ENCODE measurements at regions not wholly inside any gene's neighbourhood (a gene's known extent, or its start where the extent isn't known, plus 50 kb on each side); places are given as distances from the start of the nearest gene placed in this dataset.
"Not testable (repeated sequence)": the region's sequence is repeated elsewhere in the genome, so short reads cannot be mapped to it uniquely, and the experiment has no call there.

DNA sequence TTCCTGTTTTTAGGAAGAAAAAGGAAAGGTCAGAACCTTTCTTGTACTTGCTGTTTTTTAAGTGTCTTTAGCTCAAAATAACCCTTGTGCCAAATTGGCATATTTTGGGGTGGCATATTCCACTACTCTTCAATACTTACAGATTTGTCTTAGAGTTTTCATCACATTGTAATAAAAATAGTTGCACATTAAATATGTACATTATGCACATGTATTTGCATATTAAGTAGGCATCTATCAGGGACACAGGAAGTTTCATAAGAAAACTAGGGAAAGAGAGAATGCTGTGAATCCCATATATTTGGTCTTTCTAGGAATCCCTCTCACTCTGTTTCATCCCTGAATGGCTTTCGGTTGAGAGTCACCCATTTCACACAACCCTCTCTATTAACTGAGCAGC is 139.6 kb downstream of the LARP7 start:
- no peak for DNase-seq

- DNase-seq, result no peak
Observed at GRCh38 chr4:112778520-112778919, 141.6 kb downstream of the LARP7 start.

- no peak for DNase-seq
Observed at GRCh38 chr4:112793033-112793432, 156.1 kb downstream of the LARP7 start.

DNA sequence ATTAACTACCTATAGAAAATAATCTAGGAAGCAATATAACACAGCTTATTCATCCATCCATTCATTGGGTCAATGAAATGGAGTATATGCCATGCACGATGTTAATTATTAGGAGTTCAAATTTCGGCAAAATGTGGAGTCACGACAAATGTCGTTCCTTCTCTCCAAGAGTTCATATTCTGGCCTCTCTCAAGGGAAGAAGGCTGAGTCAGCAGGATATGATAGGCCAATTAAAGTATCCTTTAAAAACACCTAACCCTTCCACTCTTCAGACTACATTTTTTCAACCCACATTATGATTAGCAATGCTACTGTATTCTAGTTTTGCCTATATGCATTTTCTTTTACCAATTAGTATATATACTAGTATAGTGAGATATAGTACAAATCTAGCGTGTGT is 163.1 kb downstream of the LARP7 start:
- DNase-seq, result no peak

GRCh38 chr4:112801341-112801740 is 164.4 kb downstream of the LARP7 start:
- DNase-seq, result no peak

GRCh38 chr4:112802780-112803179 is 165.8 kb downstream of the LARP7 start:
- DNase-seq, result no peak

GRCh38 chr4:112807083-112807482 is 170.1 kb downstream of the LARP7 start:
- no peak for DNase-seq

DNA sequence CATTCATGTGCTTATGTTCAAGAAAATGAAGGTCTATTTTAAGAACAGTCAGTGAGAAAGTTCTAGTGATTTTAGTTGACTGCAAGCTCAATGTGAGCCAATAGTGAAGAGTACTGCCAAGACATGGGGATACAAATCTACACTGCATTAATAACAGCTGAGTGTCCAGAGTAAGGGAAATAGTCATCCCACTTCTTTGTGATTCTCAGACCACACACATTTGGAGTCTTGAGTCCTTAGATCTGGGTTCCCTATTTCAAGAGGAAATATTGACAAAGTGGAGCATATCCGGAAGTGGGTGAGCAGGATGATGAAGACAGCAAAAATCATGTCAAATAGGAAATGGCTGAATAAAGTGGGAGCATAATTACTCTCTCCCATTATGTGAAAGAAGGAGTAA is 171.1 kb downstream of the LARP7 start:
- DNase-seq, result peak; percentile 76

- DNase-seq, result no peak
Observed at GRCh38 chr4:112813790-112814189, 176.8 kb downstream of the LARP7 start.

DNA sequence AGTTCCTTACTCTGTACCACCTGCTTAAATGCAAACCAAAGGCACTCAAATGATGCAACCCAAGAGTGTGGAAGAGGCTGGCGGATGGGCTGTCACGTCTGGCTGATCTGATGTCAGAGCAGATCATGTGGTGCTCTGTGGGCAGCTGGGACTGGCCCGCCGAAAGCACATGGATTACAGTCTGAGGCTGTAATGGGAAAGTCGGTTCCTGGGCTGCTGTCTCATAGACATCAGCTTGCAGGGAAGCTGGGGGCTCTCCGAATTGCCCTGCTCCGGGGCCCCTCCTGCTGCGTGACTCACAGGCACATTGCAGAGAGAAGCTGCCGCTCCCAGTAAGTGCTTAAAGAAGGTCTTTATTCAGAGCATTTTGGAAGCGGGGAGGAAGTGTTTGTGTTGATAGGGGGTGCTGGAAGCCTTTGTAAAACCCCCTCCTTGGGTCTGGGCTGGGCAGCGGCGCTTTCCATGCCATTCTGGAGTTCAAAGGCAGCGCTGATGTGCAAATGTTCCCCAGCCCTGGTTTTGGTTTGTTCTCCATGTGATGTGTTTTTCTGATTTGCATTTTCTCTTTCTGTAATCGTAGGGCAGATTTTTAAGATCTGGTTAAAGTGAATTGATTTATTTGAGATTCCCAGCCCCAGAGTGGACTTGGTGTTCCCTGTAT is 181.1 kb downstream of the LARP7 start:
- peak; percentile 94 for DNase-seq

DNA sequence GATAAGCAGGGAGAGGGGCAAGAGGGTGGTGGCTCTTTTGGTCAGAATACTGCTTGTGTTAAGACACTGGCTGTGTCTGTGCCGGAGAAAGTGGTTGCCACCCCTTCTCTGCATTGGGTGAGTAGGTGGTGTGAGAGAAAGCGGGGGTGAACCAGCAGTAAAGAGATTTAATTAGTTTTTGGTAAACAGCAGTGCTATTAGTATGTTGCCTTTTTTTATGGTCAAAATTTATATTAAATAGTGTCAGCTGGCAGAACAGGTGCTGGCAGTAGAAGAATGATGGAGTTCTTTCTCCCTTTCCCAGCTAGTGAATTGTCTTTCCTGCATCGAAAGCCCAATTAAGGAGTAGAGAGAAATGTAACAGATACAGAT is 181.6 kb downstream of the LARP7 start:
- no peak for DNase-seq

DNA sequence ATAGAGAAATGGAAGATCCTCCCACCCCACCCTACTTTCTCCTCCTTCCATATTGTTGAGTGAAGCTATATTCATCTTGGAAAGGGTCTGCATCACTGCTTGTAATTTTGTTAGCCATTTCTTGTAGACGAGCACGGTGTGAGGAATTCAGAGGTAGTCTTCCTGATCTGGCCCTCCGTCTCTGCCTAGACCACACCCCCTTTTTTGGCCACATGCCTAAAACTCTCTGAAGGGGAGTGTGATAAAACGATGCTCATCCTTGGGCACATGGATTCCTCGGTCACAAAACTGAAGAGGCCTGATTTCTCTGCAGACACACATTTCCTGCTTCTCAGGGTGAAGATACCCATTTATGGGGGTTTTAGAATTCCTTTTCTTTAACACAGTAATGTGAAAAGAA is 182.8 kb downstream of the LARP7 start:
- DNase-seq, result no peak

- DNase-seq, result no peak
Observed at GRCh38 chr4:112823156-112823555, 186.2 kb downstream of the LARP7 start.

- no peak for DNase-seq
Observed at GRCh38 chr4:112823606-112824005, 186.7 kb downstream of the LARP7 start.

GRCh38 chr4:112830753-112831386 is 193.9 kb downstream of the LARP7 start:
- DNase-seq, result no peak

DNA sequence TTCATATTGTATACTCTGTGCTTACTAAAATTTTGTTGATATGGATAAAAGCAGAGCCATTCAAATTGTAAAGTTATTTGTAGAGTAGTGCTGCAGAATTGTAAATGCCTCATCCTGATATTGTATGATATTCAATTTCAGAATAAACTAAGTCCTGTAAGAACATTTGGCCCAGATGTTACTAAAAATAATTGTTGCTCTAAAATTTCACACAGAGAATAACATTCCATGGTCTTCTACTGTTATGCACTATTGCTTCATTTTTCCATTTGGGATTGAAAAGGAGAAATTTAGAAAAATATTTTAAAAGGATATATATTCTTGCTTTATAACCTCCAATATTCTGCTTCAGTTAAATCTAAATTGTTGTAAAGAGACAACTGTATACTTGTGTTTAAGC is 195.6 kb downstream of the LARP7 start:
- no peak for DNase-seq

DNA sequence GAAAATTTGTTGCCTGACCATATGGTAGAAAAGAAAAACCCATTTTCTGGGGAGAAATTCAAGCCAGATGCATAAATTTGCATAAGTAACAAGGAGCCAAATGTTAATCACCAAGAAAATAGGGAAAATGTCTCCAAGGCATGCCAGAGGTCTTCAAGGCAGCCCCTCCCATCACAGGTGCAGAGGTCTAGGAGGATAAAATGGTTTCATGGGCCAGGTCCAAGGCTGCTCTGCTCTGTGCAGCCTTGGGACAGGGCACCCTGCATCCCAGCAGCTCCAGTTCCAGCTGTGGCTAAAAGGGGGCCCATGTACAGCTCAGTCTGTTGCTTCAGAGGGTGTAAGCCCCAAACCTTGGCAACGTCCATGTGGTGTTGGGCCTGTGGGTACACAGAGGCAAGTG is 200.0 kb downstream of the LARP7 start:
- no peak for DNase-seq

GRCh38 chr4:112838015-112838414 is 201.1 kb downstream of the LARP7 start:
- not testable (repeated sequence) for DNase-seq

DNA sequence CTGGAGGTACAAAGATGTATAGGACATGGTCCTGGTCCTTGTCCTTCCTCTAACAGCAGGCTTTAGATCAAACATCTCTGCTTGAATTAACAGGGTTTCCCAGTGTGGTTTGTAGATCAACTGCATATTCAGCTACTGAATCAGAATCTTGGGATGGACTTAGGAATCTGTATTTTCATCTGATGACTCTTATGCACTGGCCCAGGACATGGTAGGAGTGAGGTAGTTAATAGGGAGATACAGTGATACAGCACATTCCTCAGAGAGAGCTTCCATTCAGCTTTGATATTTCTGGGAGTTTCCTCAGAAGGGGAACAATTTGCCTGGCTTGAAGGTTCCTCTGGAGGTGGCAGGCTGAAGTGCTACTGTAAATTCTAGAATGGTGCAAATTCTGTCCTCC is 203.1 kb downstream of the LARP7 start:
- DNase-seq, result no peak

DNA sequence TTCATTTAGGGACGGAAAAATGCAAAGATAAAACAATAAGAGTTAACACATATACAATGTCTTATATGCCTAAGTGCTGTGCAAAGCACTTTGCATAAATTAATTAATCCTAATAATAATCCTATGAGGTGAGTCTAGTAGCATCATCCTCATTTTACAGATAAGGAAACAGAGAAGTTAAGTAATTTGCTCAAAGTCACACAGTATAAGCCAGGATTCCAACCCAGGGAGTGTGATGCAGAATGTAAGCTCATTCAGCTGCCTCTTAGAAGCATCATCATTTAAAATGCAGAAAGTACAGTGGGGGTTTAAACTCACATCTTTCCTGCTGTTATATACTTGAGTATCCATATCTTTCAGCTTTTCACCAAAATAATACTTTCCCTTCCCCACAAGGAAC is 203.7 kb downstream of the LARP7 start:
- no peak for DNase-seq

- no peak for DNase-seq
Observed at GRCh38 chr4:112842513-112842912, 205.6 kb downstream of the LARP7 start.

DNA sequence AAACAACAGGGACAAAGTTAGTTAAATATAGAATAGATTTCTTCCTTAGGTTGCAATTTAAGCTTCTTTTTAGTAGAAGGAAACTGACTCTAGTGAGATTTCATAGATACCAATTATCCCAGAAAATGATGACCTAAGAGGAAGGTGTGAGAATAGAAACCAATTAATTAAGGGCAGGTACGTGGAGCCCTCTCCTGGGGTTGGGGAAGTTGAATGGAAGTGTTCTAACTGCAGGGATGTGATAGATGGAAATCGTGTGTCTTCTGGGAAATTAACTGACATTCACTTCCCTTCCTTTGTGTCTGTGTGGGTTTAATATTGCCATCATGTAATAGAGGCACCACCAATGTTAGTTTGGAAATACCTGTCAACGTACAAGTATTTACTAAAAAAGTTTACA is 204.1 kb upstream of the ANK2 start:
- DNase-seq, result no peak

DNA sequence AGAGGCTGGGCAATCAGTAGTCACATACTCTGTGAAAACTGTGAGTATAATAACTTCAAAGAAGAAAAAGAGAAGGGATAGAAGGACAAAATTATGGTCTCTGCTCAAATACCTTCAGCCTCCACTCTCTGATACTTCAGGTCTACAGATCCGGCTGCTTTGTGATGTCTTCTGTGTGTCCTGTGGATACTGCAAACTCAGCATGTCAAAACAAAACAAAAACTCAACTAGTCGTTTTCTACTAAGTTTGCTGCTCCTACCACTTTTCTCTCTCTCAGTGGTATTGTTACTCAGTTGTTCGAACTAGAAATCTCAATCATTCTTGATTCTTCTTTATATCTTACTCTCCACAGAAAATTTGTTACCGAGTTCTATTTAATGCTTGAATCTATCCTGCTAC is 202.4 kb upstream of the ANK2 start:
- DNase-seq, result no peak

DNA sequence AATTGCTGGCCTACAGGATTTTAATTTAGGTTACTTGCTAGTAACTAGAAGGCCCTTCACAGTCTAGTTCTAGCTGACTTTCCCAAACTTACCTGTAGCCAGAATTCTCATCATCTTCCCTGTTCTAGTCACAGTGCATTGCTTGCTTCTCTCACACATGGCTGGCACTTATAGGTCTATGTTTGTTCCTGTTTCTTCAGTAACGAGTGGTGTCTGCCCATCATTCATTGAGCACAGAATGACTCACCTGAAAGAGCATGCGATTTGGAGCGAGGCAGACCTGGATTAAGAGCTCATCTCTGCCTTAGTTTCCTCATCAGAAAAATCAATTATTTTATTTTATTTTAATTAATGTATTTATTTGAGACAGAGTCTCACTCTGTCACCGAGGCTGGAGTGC is 201.7 kb upstream of the ANK2 start:
- DNase-seq, result no peak

- DNase-seq, result no peak
Observed at GRCh38 chr4:112848911-112849310, 200.5 kb upstream of the ANK2 start.

Data from inflammatory macrophage treated with lipopolysaccharide for 4 hours (primary cell).